GM12892 (cell line): ENCODE measurements at regions not wholly inside any gene's neighbourhood (a gene's known extent, or its start where the extent isn't known, plus 50 kb on each side); places are given as distances from the start of the nearest gene placed in this dataset.

Source experiments
- POLR2A ChIP-seq: IDR thresholded peaks from 2 replicates; pipeline ENCODE4 v1.6.1; 2011; ENCODE audit warnings: low read depth, low read length, control low read depth
- POLR2AphosphoS5 ChIP-seq: IDR thresholded peaks from 2 replicates; pipeline ENCODE4 v1.6.1; 2011; ENCODE audit warnings: low read depth, low read length, control low read depth

DNA sequence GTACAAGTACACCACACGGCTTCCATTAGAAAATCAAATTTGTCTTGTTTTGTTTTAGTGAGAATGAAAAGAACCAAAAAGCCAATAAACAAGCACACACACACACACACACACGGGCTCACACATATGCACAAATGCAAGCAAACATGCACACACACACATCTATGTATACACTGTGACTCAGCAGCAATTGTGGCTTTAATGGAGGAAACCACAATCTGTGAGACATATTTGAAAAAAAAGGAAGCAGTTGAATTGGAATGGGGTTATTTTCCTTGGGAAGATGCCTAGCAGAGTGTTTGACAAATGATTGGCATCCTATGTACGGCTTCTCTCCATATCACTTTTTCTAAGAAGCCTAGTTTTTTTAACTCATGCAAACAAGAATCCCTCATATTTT, 201.1 kb upstream of the ARRDC4 start:
- TF ChIP-seq POLR2AphosphoS5 (no peak), POLR2A (no peak)
